ENCODE measurements at regions not wholly inside any gene's neighbourhood (a gene's known extent, or its start where the extent isn't known, plus 50 kb on each side); places are given as distances from the start of the nearest gene placed in this dataset.

GRCh38 chr4:175530655-175531054 is 281.4 kb downstream of the GPM6A start:
- no peak for ATAC-seq
- intact Hi-C loops (cut with DNase I), result loop anchor here in 4 of 10 donors (10.0 kb wide), 3 partner anchors 656 to 1166 kb away; no protein-coding TSS in a partner anchor
- WGBS, 4 donors, result 77 to 86% (median 80%) methylated on average over 3 of the region's 3 CpGs
- no peaks in the 10 kb centered on the region for H3K36me3 ChIP-seq
- peaks cover 0 to 11% (median 0%) of the 10 kb centered on the region in 12 donors for H3K9me3 ChIP-seq
- no peaks in the 10 kb centered on the region for H3K4me1 ChIP-seq
- H3K27ac ChIP-seq, result no peak overlapping the region
- TF ChIP-seq CTCF (IDR thresholded peaks at IDR 0.05) (no peak), POLR2A (IDR thresholded peaks at IDR 0.05) (no peak)
- H3K27me3 ChIP-seq, result no peaks in the 10 kb centered on the region
- no peak for DNase-seq
- no peak overlapping the region for H3K4me3 ChIP-seq

- ATAC-seq (no peak), DNase-seq (no peak)
- Histone ChIP-seq H3K27me3 (no peaks in the 10 kb centered on the region), H3K9me3 (peaks cover 0 to 9% (median 0%) of the 10 kb centered on the region in 12 donors), H3K27ac (no peak overlapping the region), H3K36me3 (no peaks in the 10 kb centered on the region), H3K4me1 (no peaks in the 10 kb centered on the region), H3K4me3 (no peak overlapping the region)
- 73 to 81% (median 80%) methylated on average over 4 of the region's 4 CpGs for WGBS, 4 donors
- intact Hi-C loops (cut with DNase I), result loop anchor here in 4 of 10 donors (10.0 kb wide), 3 partner anchors 657 to 1167 kb away; no protein-coding TSS in a partner anchor
- TF ChIP-seq CTCF (IDR thresholded peaks at IDR 0.05), result no peak
- no peak for TF ChIP-seq POLR2A (IDR thresholded peaks at IDR 0.05)
These were observed 280.5 kb downstream of the GPM6A start for GRCh38 chr4:175531405-175532091.

GRCh38 chr4:175536852-175537453 is 275.1 kb downstream of the GPM6A start:
- H3K36me3 ChIP-seq, result no peaks in the 10 kb centered on the region
- no peaks in the 10 kb centered on the region for H3K4me1 ChIP-seq
- H3K27ac ChIP-seq, result no peak overlapping the region
- H3K9me3 ChIP-seq, result peaks cover 0 to 13% (median 0%) of the 10 kb centered on the region in 12 donors
- no peak overlapping the region for H3K4me3 ChIP-seq
- 28 to 32% (median 31%) methylated on average over 6 of the region's 6 CpGs for WGBS, 4 donors
- no peaks in the 10 kb centered on the region for H3K27me3 ChIP-seq
- intact Hi-C loops (cut with DNase I), result loop anchor here in 6 of 10 donors (2.0 to 10.0 kb wide), 7 partner anchors 662 to 1175 kb away; no protein-coding TSS in a partner anchor
- ATAC-seq, result no peak
- no peak for DNase-seq
- peak; percentile 12 to 64 (median 41) for TF ChIP-seq CTCF (IDR thresholded peaks at IDR 0.05)
- TF ChIP-seq POLR2A (IDR thresholded peaks at IDR 0.05), result no peak

GRCh38 chr4:175539498-175539897 is 272.6 kb downstream of the GPM6A start:
- intact Hi-C loops (cut with DNase I), result loop anchor here in 6 of 10 donors (5.0 to 10.0 kb wide), 5 partner anchors 665 to 1177 kb away; no protein-coding TSS in a partner anchor
- peaks cover 0 to 11% (median 0%) of the 10 kb centered on the region in 12 donors for H3K9me3 ChIP-seq
- no peak for TF ChIP-seq CTCF (IDR thresholded peaks at IDR 0.05)
- no peak for TF ChIP-seq POLR2A (IDR thresholded peaks at IDR 0.05)
- no peaks in the 10 kb centered on the region for H3K36me3 ChIP-seq
- H3K27ac ChIP-seq, result no peak overlapping the region
- H3K27me3 ChIP-seq, result no peaks in the 10 kb centered on the region
- DNase-seq (no peak), ATAC-seq (no peak)
- H3K4me3 ChIP-seq, result no peak overlapping the region
- no peaks in the 10 kb centered on the region for H3K4me1 ChIP-seq
- WGBS, 4 donors, result 60 to 76% (median 68%) methylated on average over 2 of the region's 2 CpGs
